Fibroblast of villous mesenchyme (primary cell): ENCODE measurements at regions not wholly inside any gene's neighbourhood (a gene's known extent, or its start where the extent isn't known, plus 50 kb on each side); places are given as distances from the start of the nearest gene placed in this dataset.

Source experiments
- DNase-seq: peaks from one replicate; pipeline ENCODE4 v3.0.0-alpha.2; 2010; ENCODE audit warnings: low read depth
- H3K4me3 ChIP-seq: 2 replicates; pipeline ENCODE4 v1.5.1; 2011; ENCODE audit warnings: low read depth, mild to moderate bottlenecking, low read length
- TF ChIP-seq, protein P1 (sequence below): IDR thresholded peaks from 2 replicates; pipeline ENCODE4 v1.5.1; 2012; ENCODE audit warnings: low read depth, mild to moderate bottlenecking, low read length; ENCODE audit not compliant: insufficient read depth

DNA sequence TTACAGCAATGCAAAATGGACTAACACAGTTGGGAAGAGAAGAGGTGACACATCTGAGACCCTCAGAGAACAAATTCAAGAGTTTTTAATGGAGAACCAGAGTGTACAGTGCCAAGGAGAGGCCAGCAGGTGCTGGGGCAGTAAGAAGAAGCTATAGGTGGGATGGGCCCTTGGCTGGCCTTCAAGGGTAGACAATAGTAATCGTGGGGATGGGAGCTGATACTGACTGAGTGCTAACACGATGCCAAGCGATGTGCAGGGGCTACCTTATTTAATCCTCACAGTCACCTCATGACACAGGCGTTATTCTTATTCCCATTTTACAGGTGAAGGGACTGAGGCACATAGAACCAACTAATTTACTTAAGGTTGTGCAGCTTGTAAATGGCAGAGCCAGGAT, 131.9 kb upstream of the ID2 start:
- DNase-seq: no peak
- H3K4me3 ChIP-seq: no peak overlapping the region
- TF ChIP-seq, protein P1, sequence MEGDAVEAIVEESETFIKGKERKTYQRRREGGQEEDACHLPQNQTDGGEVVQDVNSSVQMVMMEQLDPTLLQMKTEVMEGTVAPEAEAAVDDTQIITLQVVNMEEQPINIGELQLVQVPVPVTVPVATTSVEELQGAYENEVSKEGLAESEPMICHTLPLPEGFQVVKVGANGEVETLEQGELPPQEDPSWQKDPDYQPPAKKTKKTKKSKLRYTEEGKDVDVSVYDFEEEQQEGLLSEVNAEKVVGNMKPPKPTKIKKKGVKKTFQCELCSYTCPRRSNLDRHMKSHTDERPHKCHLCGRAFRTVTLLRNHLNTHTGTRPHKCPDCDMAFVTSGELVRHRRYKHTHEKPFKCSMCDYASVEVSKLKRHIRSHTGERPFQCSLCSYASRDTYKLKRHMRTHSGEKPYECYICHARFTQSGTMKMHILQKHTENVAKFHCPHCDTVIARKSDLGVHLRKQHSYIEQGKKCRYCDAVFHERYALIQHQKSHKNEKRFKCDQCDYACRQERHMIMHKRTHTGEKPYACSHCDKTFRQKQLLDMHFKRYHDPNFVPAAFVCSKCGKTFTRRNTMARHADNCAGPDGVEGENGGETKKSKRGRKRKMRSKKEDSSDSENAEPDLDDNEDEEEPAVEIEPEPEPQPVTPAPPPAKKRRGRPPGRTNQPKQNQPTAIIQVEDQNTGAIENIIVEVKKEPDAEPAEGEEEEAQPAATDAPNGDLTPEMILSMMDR: no peak

DNA sequence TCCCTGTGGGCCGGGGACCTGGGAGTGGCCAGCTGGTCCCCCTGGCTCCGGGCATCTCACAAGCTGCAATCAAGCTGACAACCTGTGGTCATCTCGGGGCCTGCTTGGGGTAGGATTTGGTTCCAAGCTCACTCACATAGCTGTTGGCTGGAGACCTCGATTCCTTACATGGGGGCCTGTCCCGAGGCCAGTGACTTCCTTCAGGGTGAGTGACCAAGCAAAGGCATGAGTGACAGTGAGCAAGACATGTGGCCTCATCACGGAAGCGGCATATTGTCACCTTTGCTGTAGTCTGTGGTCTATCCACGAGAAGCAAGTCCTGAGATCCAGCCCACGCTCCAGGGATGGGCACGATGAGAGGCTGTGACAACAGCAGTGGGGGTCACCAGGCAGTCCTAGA, 131.4 kb upstream of the ID2 start:
- DNase-seq: no peak
- TF ChIP-seq, protein P1: no peak
- no peak overlapping the region for H3K4me3 ChIP-seq

DNA sequence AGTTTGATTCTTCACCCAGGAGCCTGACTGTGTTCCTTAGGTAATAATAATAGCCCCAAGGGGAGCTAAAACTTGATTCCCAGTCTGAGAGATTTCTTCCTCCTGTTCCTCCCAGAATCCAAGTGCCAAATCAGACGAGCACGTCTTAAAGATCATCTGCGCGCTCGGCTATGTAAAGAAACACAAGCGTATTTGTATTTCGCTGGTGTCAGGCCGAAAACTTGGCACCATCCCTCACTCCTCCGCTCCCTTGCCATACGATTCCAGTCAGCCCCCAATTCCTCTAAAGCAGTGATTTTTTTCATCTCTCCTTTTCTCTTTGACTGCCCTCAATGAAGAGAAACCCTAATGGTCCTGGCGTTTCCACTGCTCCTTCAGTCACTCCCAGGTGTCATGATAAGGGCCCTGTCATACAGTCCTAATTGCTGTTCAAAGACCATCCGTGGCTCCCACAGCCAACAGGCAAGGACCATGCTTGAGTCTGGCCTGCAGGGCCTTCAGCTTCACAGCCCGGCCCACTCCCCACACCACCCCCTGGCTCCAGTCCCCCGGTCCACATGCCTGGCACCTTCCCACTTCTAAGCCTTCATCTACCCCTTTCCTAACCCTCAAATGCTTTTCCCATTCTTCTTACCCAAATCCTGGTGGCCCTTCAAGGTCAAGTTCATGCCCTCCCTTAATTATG, 130.8 kb upstream of the ID2 start:
- no peak overlapping the region for H3K4me3 ChIP-seq
- TF ChIP-seq, protein P1: no peak
- DNase-seq: no peak

DNA sequence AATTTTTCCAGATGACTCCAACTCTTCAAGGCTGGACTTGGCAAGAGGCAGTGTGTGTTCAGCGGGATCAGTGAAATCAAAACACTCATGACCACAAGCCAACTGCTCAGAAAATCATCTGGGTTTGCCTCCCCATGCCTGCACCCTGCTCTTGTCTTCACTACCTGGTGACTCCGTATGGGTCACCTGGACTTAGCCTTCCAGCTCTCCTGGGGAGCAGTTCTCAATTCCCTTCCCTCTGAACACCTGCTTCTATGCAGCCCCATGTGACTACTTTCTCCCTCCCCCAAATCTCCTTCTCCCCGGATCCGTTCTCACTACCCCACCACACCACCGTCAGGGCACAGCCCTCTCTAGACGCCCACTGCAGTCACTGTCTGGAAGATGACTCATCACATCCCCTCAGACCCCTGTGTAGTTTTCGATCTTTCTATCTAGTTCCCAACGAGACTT, 130.2 kb upstream of the ID2 start:
- no peak overlapping the region for H3K4me3 ChIP-seq
- no peak for DNase-seq
- TF ChIP-seq, protein P1: no peak

DNA sequence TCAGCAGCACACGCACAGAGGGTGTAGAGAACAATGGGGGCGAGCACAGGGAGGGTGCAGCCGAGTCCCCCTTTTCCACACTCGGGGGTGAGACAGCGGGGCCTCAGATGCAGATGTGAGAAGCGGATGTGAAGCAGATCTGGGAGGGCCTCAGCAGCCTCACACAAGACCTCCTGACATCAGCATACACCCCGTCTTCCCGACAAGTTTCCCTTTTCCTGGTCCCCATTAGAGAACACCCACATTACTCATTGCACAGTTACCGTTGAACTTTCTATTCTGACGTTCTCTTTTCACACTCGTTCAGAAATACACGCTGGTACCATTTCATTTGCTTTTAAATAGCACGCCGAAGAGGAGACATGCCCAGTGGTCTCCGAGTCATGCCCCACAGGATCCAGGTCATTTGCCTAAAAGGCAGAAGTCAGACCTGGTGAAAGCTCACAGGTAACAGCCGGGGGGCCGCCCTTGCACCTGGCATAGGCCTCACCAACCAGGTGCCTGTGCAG, 129.5 kb upstream of the ID2 start:
- no peak for DNase-seq
- TF ChIP-seq, protein P1: no peak
- no peak overlapping the region for H3K4me3 ChIP-seq

DNA sequence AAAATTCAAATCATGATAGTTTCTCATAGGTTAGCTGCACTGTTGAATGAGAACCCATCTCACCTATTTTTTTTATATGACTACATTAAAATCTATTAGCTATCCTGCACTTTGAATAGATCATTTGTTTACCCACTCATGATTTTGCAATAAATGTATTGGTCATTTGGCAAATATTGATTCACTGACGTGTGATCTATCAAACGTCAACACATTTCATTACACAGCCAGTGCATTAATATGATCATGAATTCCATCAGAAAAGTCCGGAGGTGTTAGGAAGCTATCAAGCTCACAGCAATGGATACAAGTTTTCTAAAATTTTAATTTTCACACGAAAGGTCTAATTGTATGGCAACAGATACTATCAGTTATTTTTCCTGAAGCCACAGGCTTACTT, 128.2 kb upstream of the ID2 start:
- no peak for DNase-seq
- H3K4me3 ChIP-seq: no peak overlapping the region
- TF ChIP-seq, protein P1: no peak

DNA sequence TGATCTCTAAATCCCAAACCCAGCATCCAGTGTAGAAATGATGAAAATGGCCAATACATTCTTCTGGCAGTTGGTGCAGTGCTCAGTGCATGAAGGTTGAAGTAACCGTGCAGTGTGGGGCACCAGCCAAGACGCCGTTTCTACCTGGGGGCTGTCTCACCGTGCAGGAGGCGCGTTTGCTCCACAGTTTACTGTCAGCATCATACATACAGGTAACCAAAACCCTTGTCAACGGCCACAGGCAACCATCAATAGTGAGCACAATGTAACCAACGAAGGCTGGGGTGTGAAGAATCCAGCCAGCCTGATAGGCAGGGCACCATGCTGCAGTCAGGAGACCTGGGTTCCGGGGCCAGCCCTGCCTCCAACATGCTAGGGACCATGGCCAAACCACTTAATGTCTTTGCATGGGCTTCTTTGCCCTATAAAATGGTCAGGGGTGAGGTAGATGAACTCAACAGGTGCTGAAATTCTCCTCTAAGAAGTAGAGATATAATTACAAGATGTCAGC, 127.5 kb upstream of the ID2 start:
- TF ChIP-seq, protein P1: no peak
- DNase-seq: no peak
- H3K4me3 ChIP-seq: no peak overlapping the region
